Mesendoderm (in vitro differentiated cells): ENCODE measurements at regions not wholly inside any gene's neighbourhood (a gene's known extent, or its start where the extent isn't known, plus 50 kb on each side); places are given as distances from the start of the nearest gene placed in this dataset.

Experiments
- DNase-seq: peaks from one replicate; pipeline ENCODE4 v3.0.0; 2013
- H2AK5ac ChIP-seq: 2 replicates; pipeline ENCODE4 v1.6.1; 2013; ENCODE audit warnings: low read length, inconsistent platforms
- H2BK120ac ChIP-seq: 2 replicates; pipeline ENCODE4 v1.6.1; 2013; ENCODE audit warnings: low read depth, mild to moderate bottlenecking, low read length, moderate library complexity, mixed read lengths
- H2BK15ac ChIP-seq: replicated peaks from 2 replicates; pipeline ENCODE4 v1.6.1; 2013; ENCODE audit warnings: low read depth, mild to moderate bottlenecking, moderate library complexity
- H2BK5ac ChIP-seq: 2 replicates; pipeline ENCODE4 v1.6.1; 2013; ENCODE audit warnings: low read length, inconsistent platforms
- H3K18ac ChIP-seq: 2 replicates; pipeline ENCODE4 v1.6.1; 2013; ENCODE audit warnings: mild to moderate bottlenecking, low read length, mixed read lengths
- H3K23ac ChIP-seq: one replicate; pipeline ENCODE4 v1.6.1; 2013; ENCODE audit warnings: low read length
- H3K27ac ChIP-seq: 2 replicates; pipeline ENCODE4 v1.5.1; 2013; ENCODE audit warnings: low read depth, mild to moderate bottlenecking, inconsistent platforms, low read length, moderate library complexity
- H3K27me3 ChIP-seq: 2 replicates; pipeline ENCODE4 v1.6.1; 2013; ENCODE audit warnings: low read length, control low read depth, mild to moderate bottlenecking, inconsistent platforms; ENCODE audit not compliant: insufficient read depth, poor library complexity
- H3K36me3 ChIP-seq: 2 replicates; pipeline ENCODE4 v1.6.1; 2013; ENCODE audit warnings: low read length, inconsistent platforms; ENCODE audit not compliant: control insufficient read depth, insufficient read depth
- H3K4ac ChIP-seq: one replicate; pipeline ENCODE4 v1.6.1; 2013; ENCODE audit warnings: low read depth, mild to moderate bottlenecking, low read length, moderate library complexity
- H3K4me1 ChIP-seq: 2 replicates; pipeline ENCODE4 v1.6.1; 2013; ENCODE audit warnings: low read depth, low read length, inconsistent platforms; ENCODE audit not compliant: control insufficient read depth
- H3K4me2 ChIP-seq: 2 replicates; pipeline ENCODE4 v1.6.1; 2013; ENCODE audit warnings: low read length
- H3K4me3 ChIP-seq: 2 replicates; pipeline ENCODE4 v1.5.1; 2013; ENCODE audit warnings: mild to moderate bottlenecking, low read length
- H3K56ac ChIP-seq: one replicate; pipeline ENCODE4 v1.6.1; 2013; ENCODE audit warnings: low read length
- H3K79me1 ChIP-seq: 2 replicates; pipeline ENCODE4 v1.6.1; 2013; ENCODE audit warnings: low read length, inconsistent platforms
- H3K79me2 ChIP-seq: 2 replicates; pipeline ENCODE4 v1.6.1; 2013; ENCODE audit warnings: mild to moderate bottlenecking, low read length; ENCODE audit not compliant: control insufficient read depth, insufficient read depth
- H3K9ac ChIP-seq: 2 replicates; pipeline ENCODE4 v1.6.1; 2013; ENCODE audit warnings: low read length, inconsistent platforms
- H4K5ac ChIP-seq: one replicate; pipeline ENCODE4 v1.6.1; 2013; ENCODE audit warnings: low read length
- H4K8ac ChIP-seq: one replicate; pipeline ENCODE4 v1.6.1; 2013; ENCODE audit warnings: low read depth, mild to moderate bottlenecking, control low read depth, low read length, moderate library complexity
- WGBS: extraction: QIAGEN DNeasy Blood & Tissue Kit; methylation state at CpG from one replicate; pipeline ENCODE4 v1.1.7; 2013; ENCODE audit warnings: low lambda C conversion rate, missing lambda C conversion rate; ENCODE audit not compliant: insufficient coverage; ENCODE audit errors: extremely low coverage; 5-methylcytosine and 5-hydroxymethylcytosine counted together

DNA sequence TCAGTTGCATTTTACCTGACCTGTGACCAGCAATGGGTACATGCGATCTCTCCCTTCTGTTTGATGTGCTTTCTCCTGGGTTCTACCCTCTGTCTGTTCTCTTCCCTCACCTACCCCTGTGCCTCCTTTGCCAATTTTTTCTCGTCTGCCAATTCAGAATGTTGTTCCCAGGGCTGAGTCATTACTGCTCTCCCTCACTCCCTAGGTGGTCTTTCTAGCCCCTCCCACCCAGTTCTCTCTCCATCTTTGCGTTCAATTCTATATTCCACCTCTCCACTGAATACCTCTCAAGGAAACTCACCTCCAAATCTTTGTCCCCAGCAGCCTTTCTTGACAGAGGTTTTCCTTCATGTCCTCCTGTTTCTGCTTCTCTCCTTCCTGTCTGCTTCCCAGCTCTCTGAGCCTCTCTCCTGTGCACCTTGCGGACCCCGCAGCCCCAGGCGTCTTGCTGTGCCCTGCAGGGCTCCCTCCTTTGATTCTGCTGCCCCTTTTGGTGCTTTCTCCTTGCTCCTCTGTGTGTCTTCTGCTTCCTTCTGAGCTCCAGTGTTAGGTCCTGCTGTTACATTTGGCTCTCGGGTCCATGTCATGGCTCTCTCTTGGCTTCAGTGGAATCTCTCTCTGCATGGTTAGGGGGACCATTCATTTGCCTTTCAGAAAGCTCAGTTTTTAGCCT is 398.2 kb upstream of the TPM1 start:
- H2BK5ac ChIP-seq, result no peak overlapping the region
- no peak overlapping the region for H3K4me3 ChIP-seq
- H2AK5ac ChIP-seq, result no peak overlapping the region
- H3K4me1 ChIP-seq, result peaks cover 11% of the 10 kb centered on the region
- H3K9ac ChIP-seq, result no peak overlapping the region
- no CpG with 5 or more reads among the region's 7 CpGs for WGBS
- H3K27ac ChIP-seq, result no peak overlapping the region
- no peak overlapping the region for H3K4me2 ChIP-seq
- no peaks in the 10 kb centered on the region for H3K79me2 ChIP-seq
- H4K8ac ChIP-seq, result no peak overlapping the region
- no peak overlapping the region for H2BK15ac ChIP-seq
- no peak for DNase-seq
- H3K56ac ChIP-seq, result peak overlapping the region; percentile 1
- H3K36me3 ChIP-seq, result no peaks in the 10 kb centered on the region
- no peaks in the 10 kb centered on the region for H3K27me3 ChIP-seq
- H3K18ac ChIP-seq, result no peak overlapping the region
- H3K79me1 ChIP-seq, result peaks cover 4% of the 10 kb centered on the region
- H2BK120ac ChIP-seq, result no peak overlapping the region
- H4K5ac ChIP-seq, result no peak overlapping the region
- H3K4ac ChIP-seq, result no peak overlapping the region
- H3K23ac ChIP-seq, result no peak overlapping the region

DNA sequence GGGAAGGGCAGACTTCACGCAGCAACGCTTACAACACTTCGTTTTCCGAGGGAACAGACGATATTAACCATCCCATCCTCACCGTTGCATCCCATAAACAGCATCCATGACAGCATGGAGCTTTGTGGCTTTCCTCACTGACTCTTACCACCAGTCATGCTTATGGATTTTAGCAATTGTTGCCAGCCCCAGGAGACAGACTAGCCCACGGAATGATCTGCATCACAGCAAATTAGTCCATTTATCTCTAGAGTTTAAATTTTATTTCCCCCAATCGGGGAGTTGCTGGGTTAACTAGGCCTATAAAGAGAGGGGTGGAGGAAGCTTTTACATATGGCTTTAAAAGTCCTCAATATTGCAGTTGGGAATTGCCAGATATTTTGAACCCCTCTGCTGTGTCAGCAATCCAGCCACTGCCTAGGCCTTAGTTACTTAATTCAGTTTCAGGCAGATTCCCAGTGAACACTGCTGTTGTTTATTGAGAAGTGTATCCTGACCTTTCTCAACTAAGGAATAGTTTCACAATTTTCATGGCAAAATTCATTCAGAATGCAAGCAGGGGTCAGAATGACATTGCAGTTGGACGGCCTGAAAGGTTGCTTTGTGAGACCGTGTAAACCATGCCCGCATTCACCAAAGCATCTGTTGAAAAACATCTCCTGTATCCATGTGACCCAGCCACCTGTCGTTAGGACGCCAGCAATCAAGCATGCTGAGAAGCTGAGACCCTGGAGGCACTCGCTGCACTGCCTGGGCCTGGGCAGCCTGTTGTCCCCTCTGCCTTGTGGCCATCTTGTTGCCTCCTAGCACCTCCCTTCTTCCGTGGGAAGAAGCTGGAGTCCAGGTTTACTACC is 397.4 kb upstream of the TPM1 start:
- no peak overlapping the region for H3K4me2 ChIP-seq
- H3K9ac ChIP-seq, result no peak overlapping the region
- H3K27ac ChIP-seq, result no peak overlapping the region
- H3K56ac ChIP-seq, result peak overlapping the region; percentile 1
- H2BK15ac ChIP-seq, result no peak overlapping the region
- no peak for DNase-seq
- H2AK5ac ChIP-seq, result no peak overlapping the region
- no peak overlapping the region for H4K8ac ChIP-seq
- H2BK120ac ChIP-seq, result no peak overlapping the region
- H3K36me3 ChIP-seq, result no peaks in the 10 kb centered on the region
- no peak overlapping the region for H3K23ac ChIP-seq
- H3K18ac ChIP-seq, result no peak overlapping the region
- no peaks in the 10 kb centered on the region for H3K79me2 ChIP-seq
- H3K79me1 ChIP-seq, result peaks cover 4% of the 10 kb centered on the region
- H3K4ac ChIP-seq, result no peak overlapping the region
- H4K5ac ChIP-seq, result no peak overlapping the region
- H2BK5ac ChIP-seq, result no peak overlapping the region
- no peak overlapping the region for H3K4me3 ChIP-seq
- no CpG with 5 or more reads among the region's 15 CpGs for WGBS
- H3K4me1 ChIP-seq, result peaks cover 11% of the 10 kb centered on the region
- H3K27me3 ChIP-seq, result no peaks in the 10 kb centered on the region

GRCh38 chr15:62647202-62647842 is 395.2 kb upstream of the TPM1 start:
- DNase-seq, result peak; percentile 50
- Histone ChIP-seq H3K9ac (no peak overlapping the region), H3K79me2 (no peaks in the 10 kb centered on the region), H4K8ac (no peak overlapping the region), H3K27ac (no peak overlapping the region), H3K23ac (no peak overlapping the region), H2AK5ac (no peak overlapping the region), H3K79me1 (peaks cover 4% of the 10 kb centered on the region), H3K36me3 (no peaks in the 10 kb centered on the region), H4K5ac (no peak overlapping the region), H3K18ac (no peak overlapping the region), H3K4me1 (peaks cover 11% of the 10 kb centered on the region), H3K4me2 (no peak overlapping the region), H3K56ac (no peak overlapping the region), H2BK15ac (no peak overlapping the region), H3K4me3 (no peak overlapping the region), H2BK120ac (no peak overlapping the region), H3K4ac (no peak overlapping the region), H3K27me3 (no peaks in the 10 kb centered on the region), H2BK5ac (no peak overlapping the region)
- no CpG with 5 or more reads among the region's 12 CpGs for WGBS

GRCh38 chr15:62647843-62648505 is 394.6 kb upstream of the TPM1 start:
- H3K23ac ChIP-seq, result no peak overlapping the region
- H3K4me1 ChIP-seq, result peaks cover 11% of the 10 kb centered on the region
- H3K18ac ChIP-seq, result no peak overlapping the region
- H3K9ac ChIP-seq, result no peak overlapping the region
- no CpG with 5 or more reads among the region's 7 CpGs for WGBS
- H2BK120ac ChIP-seq, result no peak overlapping the region
- no peak overlapping the region for H3K4ac ChIP-seq
- H3K36me3 ChIP-seq, result no peaks in the 10 kb centered on the region
- H3K79me2 ChIP-seq, result no peaks in the 10 kb centered on the region
- no peak overlapping the region for H3K4me2 ChIP-seq
- H4K5ac ChIP-seq, result no peak overlapping the region
- H4K8ac ChIP-seq, result no peak overlapping the region
- peaks cover 4% of the 10 kb centered on the region for H3K79me1 ChIP-seq
- H2BK15ac ChIP-seq, result no peak overlapping the region
- no peak overlapping the region for H3K4me3 ChIP-seq
- no peak for DNase-seq
- no peak overlapping the region for H3K56ac ChIP-seq
- no peak overlapping the region for H2BK5ac ChIP-seq
- no peak overlapping the region for H2AK5ac ChIP-seq
- H3K27ac ChIP-seq, result no peak overlapping the region
- H3K27me3 ChIP-seq, result no peaks in the 10 kb centered on the region

DNA sequence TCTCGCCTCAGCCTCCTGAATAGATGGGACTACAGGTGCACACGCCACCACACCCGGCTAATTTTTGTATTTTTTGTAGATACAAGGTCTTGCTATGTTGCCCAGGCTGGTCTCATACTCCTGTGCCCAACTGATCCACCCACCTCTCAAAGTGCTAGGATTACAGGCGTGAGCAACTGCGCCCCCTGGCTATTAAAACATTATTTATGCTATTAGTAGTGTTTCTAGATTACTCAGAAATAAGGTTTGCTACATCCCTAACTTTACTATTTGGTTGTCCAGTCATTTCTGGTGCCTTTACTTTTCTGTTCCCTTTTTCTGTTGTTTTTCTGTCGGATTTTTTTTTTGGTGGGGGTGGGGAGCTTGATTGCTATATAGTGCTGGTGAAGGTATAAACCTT is 393.6 kb upstream of the TPM1 start:
- H3K9ac ChIP-seq, result no peak overlapping the region
- peak; percentile 37 for DNase-seq
- H3K56ac ChIP-seq, result no peak overlapping the region
- no peak overlapping the region for H2BK5ac ChIP-seq
- no peak overlapping the region for H3K4me2 ChIP-seq
- no peaks in the 10 kb centered on the region for H3K79me1 ChIP-seq
- no peaks in the 10 kb centered on the region for H3K79me2 ChIP-seq
- no peaks in the 10 kb centered on the region for H3K27me3 ChIP-seq
- no peak overlapping the region for H3K23ac ChIP-seq
- H2BK15ac ChIP-seq, result no peak overlapping the region
- WGBS, result no CpG with 5 or more reads among the region's 6 CpGs
- H4K8ac ChIP-seq, result no peak overlapping the region
- H3K4ac ChIP-seq, result no peak overlapping the region
- no peaks in the 10 kb centered on the region for H3K36me3 ChIP-seq
- H2BK120ac ChIP-seq, result no peak overlapping the region
- H4K5ac ChIP-seq, result no peak overlapping the region
- peaks cover 7% of the 10 kb centered on the region for H3K4me1 ChIP-seq
- no peak overlapping the region for H3K27ac ChIP-seq
- no peak overlapping the region for H3K4me3 ChIP-seq
- no peak overlapping the region for H2AK5ac ChIP-seq
- H3K18ac ChIP-seq, result no peak overlapping the region
